Choroid plexus epithelial cell (primary cell): ENCODE measurements at regions not wholly inside any gene's neighbourhood (a gene's known extent, or its start where the extent isn't known, plus 50 kb on each side); places are given as distances from the start of the nearest gene placed in this dataset.

Experiments used
- DNase-seq: peaks from one replicate; pipeline ENCODE4 v3.0.0-alpha.2; 2010; ENCODE audit warnings: low read depth
- H3K4me3 ChIP-seq: 2 replicates; pipeline ENCODE4 v1.5.1; 2011; ENCODE audit warnings: low read depth, mild to moderate bottlenecking, control low read depth, low read length, moderate library complexity
- CTCF ChIP-seq: conservative IDR thresholded peaks from 2 replicates; pipeline ENCODE4 v1.5.1; 2011; ENCODE audit warnings: low read depth, mild to moderate bottlenecking, control low read depth, inconsistent platforms, low read length, moderate library complexity

- no peak for TF ChIP-seq CTCF
- no peak overlapping the region for H3K4me3 ChIP-seq
- DNase-seq, result no peak
Observed at GRCh38 chr2:15852811-15853210, 87.5 kb upstream of the MYCN start.

GRCh38 chr2:15853903-15854302 lies 86.4 kb upstream of the MYCN start:
- no peak for DNase-seq
- no peak for TF ChIP-seq CTCF
- no peak overlapping the region for H3K4me3 ChIP-seq

GRCh38 chr2:15855766-15856260 lies 84.5 kb upstream of the MYCN start:
- no peak for TF ChIP-seq CTCF
- no peak for DNase-seq
- no peak overlapping the region for H3K4me3 ChIP-seq

- TF ChIP-seq CTCF, result no peak
- DNase-seq, result no peak
- no peak overlapping the region for H3K4me3 ChIP-seq
Observed at GRCh38 chr2:15856318-15856717, 84.0 kb upstream of the MYCN start.

GRCh38 chr2:15858466-15858865 lies 81.9 kb upstream of the MYCN start:
- no peak for DNase-seq
- H3K4me3 ChIP-seq, result no peak overlapping the region
- TF ChIP-seq CTCF, result no peak

GRCh38 chr2:15860051-15860663 lies 80.2 kb upstream of the MYCN start:
- no peak for TF ChIP-seq CTCF
- no peak overlapping the region for H3K4me3 ChIP-seq
- DNase-seq, result no peak

- TF ChIP-seq CTCF, result no peak
- no peak for DNase-seq
- no peak overlapping the region for H3K4me3 ChIP-seq
Observed at GRCh38 chr2:15860760-15861159, 79.6 kb upstream of the MYCN start.
